ENCODE measurements at regions not wholly inside any gene's neighbourhood (a gene's known extent, or its start where the extent isn't known, plus 50 kb on each side); places are given as distances from the start of the nearest gene placed in this dataset.
"Not testable (repeated sequence)": the region's sequence is repeated elsewhere in the genome, so short reads cannot be mapped to it uniquely, and the experiment has no call there.

- not testable (repeated sequence) for TF ChIP-seq RXRA (IDR thresholded peaks at IDR 0.05; ENCODE audit: insufficient read depth, low read depth, low read length); GTF2F1 (IDR thresholded peaks at IDR 0.05; ENCODE audit: borderline replicate concordance, low read depth, low read length); CHD1 (IDR thresholded peaks at IDR 0.05; ENCODE audit: low read depth, low read length); CTCF (IDR thresholded peaks at IDR 0.05; ENCODE audit: control extremely low read depth in 1 of 3, insufficient read depth in 1 of 3, low read depth in 1 of 3, low read length in 3 of 3); CREB1 (IDR thresholded peaks at IDR 0.05); POLR2A (IDR thresholded peaks at IDR 0.05; ENCODE audit: control extremely low read depth in 1 of 2, low read depth in 2 of 2, low read length in 2 of 2); MAX (IDR thresholded peaks at IDR 0.05); KDM1A (IDR thresholded peaks at IDR 0.05; ENCODE audit: borderline replicate concordance, low read length); EZH2 (IDR thresholded peaks at IDR 0.05; ENCODE audit: low read depth, low read length, severe bottlenecking); ATF3 (IDR thresholded peaks at IDR 0.05; ENCODE audit: insufficient read depth, low read depth, low read length); TAF7 (optimal IDR thresholded peaks at IDR 0.05; ENCODE audit: borderline replicate concordance, low read depth, low read length); BACH1 (IDR thresholded peaks at IDR 0.05; ENCODE audit: low read length)
- TF ChIP-seq USF2 (IDR thresholded peaks at IDR 0.05; ENCODE audit: low read length) = peak; percentile 17; the same call in 1 of the 2 replicates
Observed at GRCh38 chr12:130004310-130004877, 100.6 kb upstream of the TMEM132D start.

Measured in H1 (cell line).